Muscle of arm (tissue), 1 donor: ENCODE measurements at regions not wholly inside any gene's neighbourhood (a gene's known extent, or its start where the extent isn't known, plus 50 kb on each side); places are given as distances from the start of the nearest gene placed in this dataset.

Experiments
- DNase-seq: peaks from one replicate; pipeline ENCODE4 v3.0.0-alpha.2; 2013

DNA sequence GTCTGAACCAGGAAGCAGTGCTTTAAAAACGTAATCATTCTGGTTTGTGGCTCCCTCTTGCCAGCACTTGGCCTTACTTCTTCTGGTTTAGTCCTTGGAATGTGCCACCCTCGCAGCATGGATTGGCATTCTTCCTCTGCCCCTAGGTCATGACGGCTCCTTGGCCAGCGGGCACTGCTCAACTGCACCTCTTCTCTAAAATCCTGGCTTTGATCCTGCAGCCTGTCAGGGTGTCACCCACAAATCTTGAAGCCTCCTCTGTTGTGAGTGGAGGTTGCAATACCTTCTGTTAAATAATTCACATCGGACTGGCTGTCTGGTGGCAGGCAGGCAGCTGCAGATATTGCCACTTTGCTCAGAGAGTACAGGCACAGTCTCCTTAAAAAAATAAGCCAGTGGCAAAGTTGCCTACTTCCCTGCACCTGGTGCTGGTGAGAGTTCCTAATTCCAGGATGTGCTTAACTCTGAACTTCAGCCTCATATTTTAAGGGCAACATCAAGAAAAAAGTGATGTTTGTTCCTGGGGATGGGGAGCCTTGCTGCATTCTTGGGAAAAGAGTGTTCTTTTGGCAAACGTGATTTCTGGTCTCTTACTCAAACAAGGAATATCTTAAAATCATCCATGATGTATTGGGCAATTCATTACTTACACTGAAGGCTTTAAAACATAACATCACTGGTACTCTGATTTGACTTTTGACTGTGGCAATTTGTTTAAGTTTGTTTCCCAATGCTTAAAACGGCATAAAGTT is 179.8 kb downstream of the FOXA2 start:
- DNase-seq: no peak

DNA sequence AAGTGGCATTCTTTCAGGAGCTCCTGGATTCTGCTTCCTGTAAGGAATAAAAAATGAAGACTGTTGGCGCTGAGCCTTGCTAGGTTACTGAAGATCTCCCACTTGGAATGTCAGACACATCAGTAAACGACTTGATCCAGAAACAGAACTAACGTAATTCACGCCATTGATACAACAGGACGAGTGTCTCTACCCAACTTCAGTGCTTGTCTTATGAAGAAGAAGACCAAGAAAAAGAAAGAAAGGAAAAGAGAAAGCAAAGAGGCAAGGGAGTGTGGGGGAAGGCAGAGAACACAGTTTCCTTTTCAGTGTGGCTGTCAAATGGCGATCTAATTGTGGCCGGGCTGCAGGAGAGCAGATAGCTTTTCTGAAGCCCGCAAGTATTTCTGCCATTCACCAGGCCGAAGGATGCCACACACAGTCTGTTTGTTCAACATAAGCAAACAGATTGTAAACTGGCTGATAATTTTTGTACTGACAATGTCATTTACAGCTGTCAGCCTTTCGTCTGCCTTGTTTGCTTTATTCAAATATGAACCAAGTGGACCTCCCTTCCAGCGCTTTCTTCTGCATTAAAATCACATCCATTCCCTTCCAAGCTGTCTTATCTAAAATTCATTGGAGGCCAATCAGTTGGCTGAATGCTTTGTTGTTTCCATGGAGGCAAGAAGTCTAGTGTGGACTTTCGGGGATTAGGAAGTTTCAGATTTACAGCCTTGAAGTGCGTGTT is 180.6 kb downstream of the FOXA2 start:
- no peak for DNase-seq

DNA sequence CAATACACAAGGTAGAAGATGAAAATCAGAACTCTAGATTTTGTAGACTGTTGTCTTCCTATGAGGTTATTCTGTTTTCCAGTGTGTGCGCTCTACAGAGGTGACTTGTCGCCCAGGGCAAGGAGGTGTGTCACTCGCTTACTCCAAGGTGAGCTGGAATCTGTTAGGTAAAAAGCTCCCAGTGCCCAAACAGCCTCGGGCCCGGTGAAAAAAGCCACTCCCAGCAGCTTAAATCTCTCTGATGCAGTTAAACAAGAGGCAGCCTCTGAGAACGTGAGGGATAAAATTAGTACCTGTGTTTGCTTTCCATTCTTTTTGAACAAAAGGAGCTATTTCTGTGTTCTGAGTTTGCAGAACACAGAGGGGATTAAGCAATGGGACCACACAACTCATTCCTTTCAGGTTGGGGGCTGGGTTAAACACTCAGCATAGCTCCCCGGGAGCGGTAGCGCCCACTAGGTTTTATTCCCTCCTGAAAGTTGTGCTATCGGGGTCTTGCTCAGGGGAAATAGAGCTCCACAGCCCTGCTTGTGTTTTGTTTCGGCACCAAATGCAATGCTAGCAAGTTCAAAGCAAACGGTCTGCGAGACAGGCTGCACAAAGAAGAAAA is 181.2 kb downstream of the FOXA2 start:
- DNase-seq: no peak

DNA sequence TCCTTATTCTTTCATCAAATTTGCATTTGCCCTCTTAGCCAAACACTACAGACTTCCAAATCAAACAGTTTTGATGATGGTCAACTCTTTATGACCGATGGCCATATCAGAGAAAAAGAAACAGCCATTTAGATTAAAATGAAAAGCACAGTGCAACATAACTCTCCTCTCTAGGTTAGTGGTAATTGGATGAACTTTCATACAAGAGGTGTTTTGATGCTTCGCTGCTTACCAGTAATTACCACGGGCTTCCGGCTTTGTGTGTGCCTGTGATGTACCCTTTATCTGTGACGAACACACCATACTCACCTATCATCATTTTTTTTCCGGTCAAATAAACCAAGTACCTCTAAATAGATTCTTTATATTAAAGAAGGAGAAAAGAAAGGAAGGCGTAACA is 181.8 kb downstream of the FOXA2 start:
- DNase-seq: no peak

DNA sequence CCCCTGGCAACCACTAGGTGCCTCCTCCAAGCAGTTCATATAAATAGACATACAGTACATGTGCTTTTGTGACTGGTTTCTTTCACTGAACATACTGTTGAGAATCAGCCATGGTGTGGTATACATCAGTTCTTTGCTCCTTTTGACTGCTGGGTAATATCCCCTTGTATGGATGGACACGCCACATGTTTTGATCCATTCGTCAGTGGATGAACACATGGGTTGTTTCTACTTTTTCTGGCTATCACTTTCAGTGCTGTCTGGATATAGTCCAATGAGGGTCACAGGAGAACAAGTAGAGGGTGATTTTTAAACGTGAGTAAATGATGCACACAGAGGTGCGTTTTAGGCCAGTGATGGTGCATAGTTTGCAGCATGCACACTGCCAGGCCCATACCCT is 183.9 kb downstream of the FOXA2 start:
- no peak for DNase-seq

DNA sequence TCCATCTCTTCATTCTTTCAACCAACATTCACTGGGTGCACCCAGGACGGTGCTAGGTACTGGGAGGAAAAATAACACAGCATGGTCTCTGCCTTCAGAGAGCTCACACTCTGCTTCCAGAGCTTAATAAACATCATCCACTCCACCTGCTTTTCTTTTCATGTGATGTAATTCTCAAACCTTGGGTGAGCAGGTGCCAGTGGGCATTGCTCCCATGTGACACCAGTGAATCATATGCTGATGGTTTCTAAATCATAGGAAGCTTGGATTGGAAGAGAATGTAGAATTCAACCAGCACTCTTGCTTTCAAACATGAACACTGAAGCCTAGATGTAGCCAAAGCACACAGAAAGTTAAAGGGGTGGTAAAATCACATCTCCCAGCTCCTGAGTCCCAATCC is 189.8 kb downstream of the FOXA2 start:
- DNase-seq: no peak

DNA sequence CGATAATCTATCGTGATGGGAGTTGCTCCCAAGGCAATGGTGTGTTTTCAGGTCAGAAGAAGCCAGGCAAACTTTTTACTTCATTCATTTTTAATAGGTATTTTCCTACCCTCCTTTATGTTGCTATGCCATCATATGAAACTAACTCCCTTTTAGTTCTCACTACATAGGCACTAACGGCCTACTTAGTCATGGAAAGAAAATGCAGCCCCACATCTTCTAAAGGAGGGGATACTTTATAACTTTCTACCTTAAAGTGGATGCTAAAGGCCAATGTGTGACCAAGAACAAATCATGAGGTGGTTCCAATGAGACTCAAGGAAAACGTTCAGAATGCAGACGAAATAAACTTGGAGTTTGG is 193.8 kb downstream of the FOXA2 start:
- no peak for DNase-seq

DNA sequence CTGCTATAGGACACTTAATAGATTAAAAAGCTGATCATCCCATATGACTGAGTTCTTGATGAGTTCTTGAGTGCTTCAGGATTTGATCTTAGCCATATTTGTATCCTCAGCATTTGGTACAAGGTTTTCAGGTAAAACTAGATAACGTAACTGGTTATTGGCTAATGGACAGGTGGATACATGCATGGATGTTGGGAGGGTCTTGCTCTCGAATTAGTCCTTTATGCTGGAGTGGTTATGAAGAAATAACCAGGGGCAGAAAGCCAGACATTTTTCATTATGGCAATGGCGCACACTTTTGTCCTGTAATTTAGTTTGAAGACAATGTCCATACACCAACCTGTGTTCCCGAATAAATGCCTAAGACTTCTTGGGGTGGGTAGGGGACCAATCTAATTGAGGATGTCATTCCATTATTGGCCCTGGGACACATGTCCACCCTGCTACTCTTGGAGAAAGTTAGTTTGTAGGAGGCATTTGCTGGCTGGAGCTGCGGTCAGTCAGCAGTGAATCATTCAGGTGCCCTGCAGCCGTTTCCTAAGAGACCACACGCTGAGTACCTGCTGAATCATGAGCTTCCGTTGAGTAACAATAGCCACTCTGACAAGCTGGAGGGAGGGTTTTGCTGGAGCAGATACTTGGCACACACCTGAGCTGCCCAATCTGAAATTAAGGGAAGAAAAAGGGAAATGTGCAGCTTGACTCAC is 194.4 kb downstream of the FOXA2 start:
- no peak for DNase-seq

DNA sequence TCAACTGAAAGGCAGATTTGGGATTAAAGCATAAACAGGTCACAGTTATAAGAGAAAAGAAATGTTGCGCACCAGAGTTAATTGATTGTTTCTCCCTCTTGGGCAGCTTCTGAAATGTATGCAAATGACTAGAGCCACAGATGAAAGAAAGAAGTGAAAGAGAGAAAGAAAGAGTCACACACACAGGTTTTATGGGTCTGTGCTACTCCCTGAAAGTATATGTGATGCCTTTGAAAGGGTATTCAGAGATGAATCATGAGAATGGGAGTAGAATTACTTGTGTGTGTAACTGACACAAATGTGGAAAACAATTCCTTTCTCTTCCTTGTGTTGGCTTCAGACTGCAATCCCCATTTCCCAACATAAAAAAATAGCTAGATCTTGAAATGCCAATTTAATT is 196.9 kb downstream of the FOXA2 start:
- no peak for DNase-seq

DNA sequence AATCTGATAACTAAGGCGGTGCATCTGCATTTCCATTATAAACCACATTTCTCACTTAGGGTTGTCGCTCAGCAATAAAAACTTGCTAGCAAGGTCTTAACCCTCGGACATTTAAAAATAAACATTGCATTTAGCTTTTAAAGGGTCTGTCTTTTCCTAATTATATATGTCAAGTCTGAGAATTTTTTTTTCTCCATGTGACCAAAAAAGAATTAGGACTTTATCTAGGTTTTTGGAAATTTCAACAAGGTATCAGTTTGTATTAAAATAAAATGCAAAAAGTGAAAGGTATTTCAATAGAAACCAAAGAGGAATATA is 198.1 kb downstream of the FOXA2 start:
- no peak for DNase-seq

DNA sequence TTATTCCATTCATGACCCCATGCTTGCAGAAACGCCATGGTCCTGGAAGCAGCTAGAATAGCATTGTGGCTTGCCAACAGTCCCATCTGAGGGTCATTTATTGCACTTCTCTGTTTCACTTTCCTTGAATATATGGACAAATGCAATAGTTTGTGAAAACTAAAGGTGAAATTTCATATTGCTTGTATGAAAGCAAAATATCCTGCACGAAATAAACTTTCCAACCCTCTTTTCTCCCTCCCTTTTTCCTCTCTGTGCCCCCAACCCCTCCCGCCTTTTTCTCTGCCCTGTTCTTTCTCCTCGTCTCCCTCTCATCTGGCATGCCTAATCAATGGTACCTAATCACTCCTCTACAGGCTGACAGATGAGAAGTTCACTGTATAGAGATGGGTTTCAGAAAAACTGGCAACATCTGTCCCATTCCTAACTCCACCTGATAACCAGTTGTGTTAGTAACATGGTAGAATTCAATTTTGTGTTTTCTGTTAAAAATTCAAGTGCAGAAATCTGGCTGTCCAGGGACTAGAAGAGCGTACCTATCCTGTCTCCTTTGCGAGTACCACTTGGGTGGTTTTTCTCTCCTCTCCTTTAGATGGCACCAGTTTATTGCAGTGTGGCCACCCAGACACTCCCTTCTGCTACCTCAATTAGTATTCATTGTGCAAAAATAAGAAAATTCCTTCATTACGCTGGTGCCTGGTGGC is 198.6 kb downstream of the FOXA2 start:
- DNase-seq: no peak

DNA sequence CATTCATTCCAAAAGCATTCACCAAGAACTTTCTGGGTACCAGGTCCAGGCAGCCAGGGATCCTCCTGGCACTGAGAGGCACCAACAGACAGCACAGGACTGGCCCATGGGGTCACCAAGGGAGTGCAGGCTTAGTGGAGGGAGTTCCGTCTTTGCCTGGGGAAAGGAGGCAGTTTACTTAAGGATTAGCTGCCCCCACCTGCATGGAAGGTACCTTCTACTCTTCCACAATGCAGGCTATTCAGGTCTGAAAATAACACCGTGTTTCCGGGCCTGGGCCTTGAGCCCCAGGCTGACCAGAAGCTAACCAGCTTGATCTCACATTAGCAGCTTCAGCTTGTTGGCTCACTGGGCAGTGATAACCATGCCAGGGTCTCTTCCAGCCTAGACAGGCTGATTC is 199.4 kb downstream of the FOXA2 start:
- no peak for DNase-seq

DNA sequence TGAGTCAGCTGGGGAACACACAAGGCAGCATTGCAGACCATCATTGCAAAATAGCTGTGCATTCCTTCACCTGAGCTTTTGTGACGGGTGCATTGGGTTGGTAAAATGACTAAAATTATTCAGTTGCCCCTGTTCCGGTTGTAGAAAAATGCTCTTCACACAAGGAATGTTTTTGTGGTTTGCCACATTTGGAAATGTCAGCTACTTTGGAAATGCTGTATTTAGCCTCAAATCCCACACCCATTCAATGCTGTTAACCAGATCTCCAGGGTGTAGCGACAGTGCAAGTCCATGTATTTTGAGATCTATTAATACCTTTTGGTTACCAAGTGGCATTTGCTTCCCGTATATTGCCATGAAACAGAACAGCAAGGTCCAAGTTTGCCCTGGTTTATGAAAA is 201.2 kb downstream of the FOXA2 start:
- DNase-seq: no peak

DNA sequence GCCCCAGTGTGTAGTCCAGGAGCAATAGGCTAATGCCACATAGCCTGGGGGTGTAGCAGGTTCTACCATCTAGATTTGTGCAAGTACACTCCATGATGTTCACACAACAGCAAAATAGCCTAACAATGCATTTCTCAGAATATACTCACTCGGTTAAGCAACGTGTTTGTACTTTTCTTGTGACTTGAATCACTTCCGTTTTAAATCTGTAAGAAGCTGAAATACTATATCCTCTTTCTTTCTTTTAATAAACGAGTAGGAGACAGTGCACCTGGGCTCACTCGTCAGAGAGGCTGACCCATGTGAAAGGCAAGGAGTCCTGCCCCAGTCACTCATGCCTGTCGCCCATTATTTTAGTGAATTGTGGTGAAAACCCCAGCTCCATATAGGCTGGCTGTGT is 201.6 kb downstream of the FOXA2 start:
- no peak for DNase-seq

DNA sequence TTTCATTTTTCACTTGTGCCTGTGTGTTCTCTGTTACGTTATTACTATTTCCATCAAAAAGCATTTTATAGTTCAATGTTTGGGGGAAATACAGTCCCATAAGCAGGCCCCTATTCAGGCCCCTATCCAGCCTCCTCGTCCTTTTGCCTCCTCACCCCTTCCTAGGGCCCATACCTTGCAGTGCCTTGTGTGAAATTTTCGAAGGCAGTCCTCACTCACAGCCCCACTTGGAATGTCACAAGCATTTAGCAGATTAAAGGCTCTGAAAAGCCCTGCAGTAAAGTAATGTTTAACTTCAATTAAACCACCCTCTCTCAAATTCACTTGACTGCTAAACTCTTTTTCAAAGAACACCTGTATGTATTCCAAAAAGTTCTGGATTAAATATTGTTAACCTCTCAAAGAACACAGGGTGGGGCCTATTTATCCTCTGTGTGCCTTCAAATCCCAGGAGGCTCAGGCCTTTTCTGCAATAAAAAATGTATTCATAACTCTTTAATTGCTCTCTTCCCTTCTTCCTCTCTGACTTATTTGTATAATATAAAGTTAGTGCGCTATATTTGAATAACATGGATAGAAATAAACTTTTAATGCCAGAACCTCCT is 202.5 kb downstream of the FOXA2 start:
- no peak for DNase-seq

DNA sequence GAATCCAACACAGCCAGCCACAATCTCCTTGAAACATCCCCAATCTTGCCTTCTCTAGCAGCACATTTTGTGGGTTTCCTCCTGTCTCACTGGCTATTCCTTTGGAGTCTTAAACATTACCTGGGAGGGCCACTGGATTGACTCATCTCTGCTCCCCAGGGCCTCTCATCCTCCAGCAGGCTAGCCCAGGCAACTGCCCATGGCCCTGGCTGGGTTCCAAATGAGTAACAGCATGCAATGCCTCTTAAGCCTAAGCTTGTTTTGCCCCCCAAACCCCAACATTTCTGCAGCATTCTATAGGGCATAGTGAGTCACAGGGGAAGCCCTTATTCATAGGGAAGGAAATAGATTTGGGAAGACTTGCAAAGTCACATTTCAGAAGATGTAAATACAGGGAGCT is 204.9 kb downstream of the FOXA2 start:
- no peak for DNase-seq

DNA sequence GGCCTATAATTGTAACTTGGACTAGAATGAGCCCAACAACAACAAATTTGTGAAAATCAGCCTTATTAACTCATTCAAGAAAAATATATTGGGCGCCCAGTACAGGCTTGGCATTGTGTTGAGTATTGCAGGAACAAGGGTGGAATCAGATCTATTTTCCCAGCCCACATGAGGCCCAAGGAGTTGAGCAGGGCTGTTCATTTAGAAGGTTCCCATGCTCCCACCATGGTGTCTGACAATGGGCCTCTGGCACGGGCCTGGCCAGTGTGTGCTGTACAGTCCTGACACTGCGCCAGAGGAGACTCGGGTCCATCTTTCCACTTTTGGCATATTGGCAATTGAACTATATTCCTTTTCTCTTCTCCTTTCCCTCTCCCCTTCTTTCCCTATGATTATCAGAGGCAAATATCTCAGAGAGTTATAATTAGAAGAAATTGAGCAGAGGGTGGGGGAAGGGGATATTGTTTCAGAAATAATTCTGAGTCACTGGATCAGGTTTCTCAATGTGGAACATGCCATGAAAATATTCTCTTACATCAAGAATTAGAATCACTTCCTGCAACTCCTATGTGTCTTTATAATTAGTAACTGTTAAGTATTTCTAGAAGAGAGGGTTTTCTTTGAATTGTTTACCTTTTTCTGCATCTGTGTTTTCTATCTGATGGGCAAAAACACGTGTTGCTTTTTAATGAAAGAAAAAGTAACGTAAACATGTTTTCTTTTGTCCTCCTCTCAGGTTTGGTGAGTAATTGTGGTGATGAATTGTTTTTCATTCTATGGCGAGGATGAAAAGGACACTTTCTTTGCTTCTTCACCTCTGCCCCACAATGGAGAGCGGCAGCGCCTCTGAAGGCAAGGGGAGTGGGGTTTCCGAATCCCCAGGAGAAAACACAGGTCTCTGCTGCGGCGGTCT is 209.4 kb downstream of the FOXA2 start:
- DNase-seq: no peak

DNA sequence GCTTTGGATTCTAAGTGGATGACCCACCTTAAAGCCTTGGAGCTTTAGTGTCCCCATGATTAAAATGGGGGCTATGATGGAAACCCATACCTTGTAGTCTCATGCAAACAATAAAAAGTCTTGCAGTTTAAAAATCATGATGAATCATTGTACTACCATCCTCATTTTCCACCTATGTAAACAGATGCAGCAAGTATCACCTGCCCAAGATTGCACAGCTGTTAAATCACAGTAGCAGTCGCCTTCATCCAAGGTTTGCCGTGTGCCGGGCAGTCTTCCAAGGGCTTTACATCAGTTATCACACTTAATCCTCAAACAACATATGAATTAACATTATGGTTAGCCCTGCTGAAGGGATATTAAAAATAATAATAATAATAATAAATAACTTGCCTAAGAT is 210.3 kb downstream of the FOXA2 start:
- DNase-seq: no peak

DNA sequence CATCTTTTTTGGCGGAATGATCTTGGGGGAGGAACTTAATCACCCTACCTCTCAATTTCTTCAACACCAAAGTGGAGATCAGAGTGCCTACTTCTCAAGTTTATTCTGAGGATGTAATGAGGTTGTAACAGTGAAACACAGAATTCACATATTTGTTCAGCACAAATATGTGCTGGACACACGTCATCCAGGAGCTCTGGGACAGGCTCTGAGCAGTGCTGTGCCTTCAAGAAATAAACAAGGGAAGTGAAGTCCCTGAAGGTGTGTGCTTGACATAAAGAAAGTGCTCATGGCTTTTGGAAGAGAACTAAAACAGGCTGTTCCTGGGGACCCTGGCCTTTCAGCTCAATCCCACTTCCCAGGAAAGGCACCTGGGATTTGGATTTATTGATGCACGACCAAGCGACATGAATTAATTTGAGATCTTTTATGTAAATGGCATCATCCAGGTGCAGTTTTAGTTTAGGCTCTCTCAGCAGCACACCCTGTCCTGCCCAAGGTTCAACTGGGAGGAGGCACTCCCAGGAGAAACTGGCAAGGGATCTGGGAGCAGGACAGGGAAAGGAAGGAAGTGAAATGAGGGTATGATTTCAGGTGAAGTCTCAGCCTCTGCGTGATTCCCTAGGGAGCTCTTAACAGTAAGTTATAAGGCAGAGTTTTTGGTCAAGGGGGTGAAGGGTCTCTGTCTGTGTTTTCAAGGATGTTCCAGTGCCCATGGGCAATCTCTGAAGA is 211.0 kb downstream of the FOXA2 start:
- no peak for DNase-seq

DNA sequence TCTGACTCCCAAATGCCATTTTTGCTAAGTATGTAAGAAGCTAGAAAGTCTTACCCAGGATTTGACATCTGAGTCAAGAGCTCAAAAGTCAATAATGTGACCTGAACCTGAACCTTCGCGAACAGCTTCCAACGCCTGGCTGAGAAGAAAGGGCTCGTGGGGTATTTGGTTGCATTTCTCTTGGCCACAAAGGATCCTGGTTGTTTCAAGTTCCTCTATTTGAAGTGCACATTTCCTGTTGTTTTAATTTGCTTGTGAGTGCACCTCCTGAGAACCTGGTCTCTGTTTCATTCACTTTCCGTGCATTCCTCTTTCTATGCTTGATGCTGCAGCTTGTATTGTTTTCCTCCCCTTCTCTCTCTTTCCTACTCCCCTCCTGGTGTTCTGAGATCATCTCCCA is 212.5 kb downstream of the FOXA2 start:
- DNase-seq: no peak
